Thoracic aorta (tissue), 2 donors: ENCODE measurements at regions not wholly inside any gene's neighbourhood (a gene's known extent, or its start where the extent isn't known, plus 50 kb on each side); places are given as distances from the start of the nearest gene placed in this dataset.

Experiments used
- ATAC-seq: fragments of 150-250 bp; one replicate; pipeline ENCODE4 v1.8.0; 2017; ENCODE audit warnings: low read depth; ENCODE audit not compliant: insufficient number of reproducible peaks, low FRiP score
- DNase-seq: peaks from one replicate; pipeline ENCODE4 v3.0.0-alpha.2; 2020; ENCODE audit warnings: low spot score
- H3K27ac ChIP-seq, 2 donors: fragments of 200-600 bp; sonication (generic); 1 replicate in 1 of 2; 2 replicates in 1 of 2; pipeline ENCODE4 v1.5.1; 2016; ENCODE audit warnings: mild to moderate bottlenecking in 2 of 2, moderate library complexity in 2 of 2
- H3K27me3 ChIP-seq: fragments of 200-600 bp; sonication (generic); replicated peaks from 2 replicates; pipeline ENCODE4 v1.6.0; 2016; ENCODE audit warnings: mild to moderate bottlenecking; ENCODE audit not compliant: insufficient read depth
- H3K36me3 ChIP-seq: fragments of 200-600 bp; sonication (generic); one replicate; pipeline ENCODE4 v1.5.1; 2016
- H3K4me1 ChIP-seq, 2 donors: fragments of 200-600 bp; sonication (generic); 1 replicate in 1 of 2; 2 replicates in 1 of 2; pipeline versions ENCODE4 v1.5.1 to v1.6.0; 2016; ENCODE audit warnings: low read depth in 2 of 2, mild to moderate bottlenecking in 1 of 2; ENCODE audit not compliant: control insufficient read depth in 1 of 2
- H3K4me3 ChIP-seq: fragments of 200-600 bp; sonication (generic); 2 replicates; pipeline ENCODE4 v1.5.1; 2016; ENCODE audit warnings: mild to moderate bottlenecking
- H3K9me3 ChIP-seq: fragments of 200-600 bp; sonication (generic); 2 replicates; pipeline ENCODE4 v1.5.1; 2016
- TF ChIP-seq, protein P1 (sequence below): fragments of 200-600 bp; sonication (generic); IDR thresholded peaks from one replicate; pipeline ENCODE4 v1.5.1; 2019; ENCODE audit warnings: antibody characterized with exemption

- ATAC-seq (no peak), DNase-seq (no peak)
- H3K9me3 ChIP-seq: no peaks in the 10 kb centered on the region
- H3K27me3 ChIP-seq: no peaks in the 10 kb centered on the region
- H3K4me1 ChIP-seq: peaks cover 0 to 2% of the 10 kb centered on the region in 2 donors
- TF ChIP-seq, protein P1, sequence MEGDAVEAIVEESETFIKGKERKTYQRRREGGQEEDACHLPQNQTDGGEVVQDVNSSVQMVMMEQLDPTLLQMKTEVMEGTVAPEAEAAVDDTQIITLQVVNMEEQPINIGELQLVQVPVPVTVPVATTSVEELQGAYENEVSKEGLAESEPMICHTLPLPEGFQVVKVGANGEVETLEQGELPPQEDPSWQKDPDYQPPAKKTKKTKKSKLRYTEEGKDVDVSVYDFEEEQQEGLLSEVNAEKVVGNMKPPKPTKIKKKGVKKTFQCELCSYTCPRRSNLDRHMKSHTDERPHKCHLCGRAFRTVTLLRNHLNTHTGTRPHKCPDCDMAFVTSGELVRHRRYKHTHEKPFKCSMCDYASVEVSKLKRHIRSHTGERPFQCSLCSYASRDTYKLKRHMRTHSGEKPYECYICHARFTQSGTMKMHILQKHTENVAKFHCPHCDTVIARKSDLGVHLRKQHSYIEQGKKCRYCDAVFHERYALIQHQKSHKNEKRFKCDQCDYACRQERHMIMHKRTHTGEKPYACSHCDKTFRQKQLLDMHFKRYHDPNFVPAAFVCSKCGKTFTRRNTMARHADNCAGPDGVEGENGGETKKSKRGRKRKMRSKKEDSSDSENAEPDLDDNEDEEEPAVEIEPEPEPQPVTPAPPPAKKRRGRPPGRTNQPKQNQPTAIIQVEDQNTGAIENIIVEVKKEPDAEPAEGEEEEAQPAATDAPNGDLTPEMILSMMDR: no peak
- no peak overlapping the region for H3K4me3 ChIP-seq
- H3K27ac ChIP-seq: no peak overlapping the region
- H3K36me3 ChIP-seq: no peaks in the 10 kb centered on the region
These were observed 662.1 kb upstream of the MEF2C start for GRCh38 chr5:89545076-89545475.

GRCh38 chr5:89542736-89543135 is 659.8 kb upstream of the MEF2C start:
- no peak overlapping the region for H3K27ac ChIP-seq
- ATAC-seq (no peak), DNase-seq (no peak)
- no peaks in the 10 kb centered on the region for H3K36me3 ChIP-seq
- H3K27me3 ChIP-seq: no peaks in the 10 kb centered on the region
- TF ChIP-seq, protein P1: no peak
- H3K9me3 ChIP-seq: no peaks in the 10 kb centered on the region
- no peak overlapping the region for H3K4me3 ChIP-seq
- peaks cover 0 to 2% of the 10 kb centered on the region in 2 donors for H3K4me1 ChIP-seq

GRCh38 chr5:89537800-89538199 is 654.8 kb upstream of the MEF2C start:
- peaks cover 5 to 20% of the 10 kb centered on the region in 2 donors for H3K4me1 ChIP-seq
- H3K4me3 ChIP-seq: no peak overlapping the region
- DNase-seq: no peak
- no peak overlapping the region for H3K27ac ChIP-seq
- no peak for ATAC-seq
- H3K36me3 ChIP-seq: no peaks in the 10 kb centered on the region
- no peaks in the 10 kb centered on the region for H3K27me3 ChIP-seq
- TF ChIP-seq, protein P1: no peak
- no peaks in the 10 kb centered on the region for H3K9me3 ChIP-seq

- TF ChIP-seq, protein P1: no peak
These were observed 653.0 kb upstream of the MEF2C start for GRCh38 chr5:89536020-89536419.

GRCh38 chr5:89535411-89535810 is 652.4 kb upstream of the MEF2C start:
- Histone ChIP-seq H3K36me3 (no peaks in the 10 kb centered on the region), H3K27ac (peak overlapping the region; percentile 2 to 52), H3K4me1 (peaks cover 5 to 20% of the 10 kb centered on the region in 2 donors), H3K27me3 (no peaks in the 10 kb centered on the region), H3K9me3 (no peaks in the 10 kb centered on the region), H3K4me3 (no peak overlapping the region)
- ATAC-seq: no peak
- no peak for DNase-seq
- TF ChIP-seq, protein P1: no peak

More at GRCh38 chr5:89536020-89536419, 653.0 kb upstream of the MEF2C start:
- ATAC-seq (no peak), DNase-seq (no peak)
- H3K27me3 ChIP-seq: no peaks in the 10 kb centered on the region
- H3K27ac ChIP-seq: peak overlapping the region; percentile 2 to 52
- H3K9me3 ChIP-seq: no peaks in the 10 kb centered on the region
- H3K4me3 ChIP-seq: no peak overlapping the region
- no peaks in the 10 kb centered on the region for H3K36me3 ChIP-seq
- peaks cover 5 to 20% of the 10 kb centered on the region in 2 donors for H3K4me1 ChIP-seq
